ENCODE measurements at regions not wholly inside any gene's neighbourhood (a gene's known extent, or its start where the extent isn't known, plus 50 kb on each side); places are given as distances from the start of the nearest gene placed in this dataset.
"Not testable (repeated sequence)": the region's sequence is repeated elsewhere in the genome, so short reads cannot be mapped to it uniquely, and the experiment has no call there.

DNA sequence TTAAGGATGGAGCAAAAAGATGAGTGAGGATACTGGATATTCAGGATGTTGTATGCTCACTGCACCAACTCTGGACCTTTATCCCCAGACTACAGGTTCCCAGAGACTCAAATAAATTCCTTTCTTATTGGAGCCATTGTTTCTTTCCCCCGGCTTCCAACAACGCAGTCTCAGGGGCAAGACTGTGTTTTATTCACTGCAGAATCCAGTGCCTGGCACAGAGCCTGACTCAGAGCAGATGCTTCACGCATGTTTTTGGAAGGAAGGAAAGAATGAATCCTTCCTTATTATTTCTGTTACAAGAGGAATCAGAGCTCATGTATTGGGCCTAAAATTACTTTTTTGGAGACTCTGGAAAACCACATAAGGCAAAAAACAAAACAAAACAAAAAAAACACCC, 96.0 kb upstream of the VGLL4 start:
- no peak for DNase-seq (ENCODE audit: low spot score)

DNA sequence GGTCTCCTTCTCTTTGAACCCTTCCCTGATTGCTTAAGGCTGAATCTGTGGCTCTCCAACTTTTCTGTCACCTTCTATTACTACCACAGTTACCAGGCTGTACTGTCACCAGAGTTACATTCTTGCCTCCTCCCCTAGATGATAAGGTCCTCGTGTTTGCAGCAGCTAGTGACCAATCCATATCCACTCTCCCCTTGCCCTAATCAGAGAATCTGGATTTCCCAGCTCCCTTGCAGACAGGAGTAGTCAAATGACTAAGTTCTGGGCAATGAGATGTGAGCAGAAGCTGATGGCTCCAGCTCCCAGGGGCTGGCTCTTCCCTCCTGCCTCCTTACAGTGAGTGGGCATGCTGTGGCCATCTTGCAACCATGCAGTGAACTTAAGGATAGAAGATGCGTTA, 95.4 kb upstream of the VGLL4 start:
- no peak for DNase-seq (ENCODE audit: low spot score)

DNA sequence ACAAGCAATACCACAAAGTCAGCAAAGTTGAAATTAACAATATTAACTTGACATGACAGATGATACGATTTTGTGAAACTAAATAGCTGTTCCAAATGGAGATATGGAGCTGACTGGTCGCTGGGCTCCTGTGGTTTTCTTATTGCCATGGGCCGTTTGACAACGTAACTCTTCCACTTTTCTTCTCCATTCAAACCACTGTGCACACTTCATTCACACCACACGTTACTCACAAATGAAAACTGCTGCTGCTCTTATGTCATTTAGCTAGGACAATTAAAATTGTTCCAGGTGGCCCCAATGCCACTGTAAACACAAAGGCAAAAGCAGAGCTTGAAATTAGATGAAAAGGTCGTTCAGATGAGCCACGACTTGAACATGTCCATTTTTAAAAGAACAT, 94.0 kb upstream of the VGLL4 start:
- no peak for DNase-seq (ENCODE audit: low spot score)

DNA sequence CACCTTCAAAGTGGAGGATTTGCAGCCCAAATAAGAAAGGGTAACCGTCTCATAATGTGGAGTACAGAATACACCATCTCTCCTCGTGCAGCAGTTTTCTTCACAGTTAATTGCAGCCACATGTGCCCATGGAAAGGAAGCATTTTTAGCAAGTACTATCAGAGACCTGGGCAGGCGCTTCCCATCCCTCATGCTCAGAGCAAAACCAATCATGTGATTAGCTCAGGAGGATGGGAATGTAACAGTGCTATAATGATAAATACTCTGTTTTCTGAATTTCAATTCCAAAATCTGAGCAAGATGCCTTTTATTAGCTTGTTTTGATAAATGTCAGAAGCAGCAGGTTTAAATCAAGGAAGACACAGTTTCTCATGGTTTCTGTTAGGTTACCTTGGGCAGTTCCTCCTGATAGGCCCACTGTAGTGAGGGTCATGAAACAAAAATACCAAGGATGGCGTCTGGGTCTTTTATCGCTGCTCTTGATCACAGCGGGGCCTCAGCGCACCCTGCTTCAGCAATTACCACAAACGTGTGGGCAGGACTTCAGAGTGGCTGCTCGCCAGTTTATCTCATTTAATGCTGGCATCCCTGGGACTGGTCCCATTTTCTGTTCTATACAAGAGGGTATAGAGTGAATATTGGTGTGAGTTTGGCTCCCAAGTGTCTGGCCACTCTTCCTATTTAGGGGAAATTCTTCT, 92.6 kb upstream of the VGLL4 start:
- no peak for DNase-seq (ENCODE audit: low spot score)

DNA sequence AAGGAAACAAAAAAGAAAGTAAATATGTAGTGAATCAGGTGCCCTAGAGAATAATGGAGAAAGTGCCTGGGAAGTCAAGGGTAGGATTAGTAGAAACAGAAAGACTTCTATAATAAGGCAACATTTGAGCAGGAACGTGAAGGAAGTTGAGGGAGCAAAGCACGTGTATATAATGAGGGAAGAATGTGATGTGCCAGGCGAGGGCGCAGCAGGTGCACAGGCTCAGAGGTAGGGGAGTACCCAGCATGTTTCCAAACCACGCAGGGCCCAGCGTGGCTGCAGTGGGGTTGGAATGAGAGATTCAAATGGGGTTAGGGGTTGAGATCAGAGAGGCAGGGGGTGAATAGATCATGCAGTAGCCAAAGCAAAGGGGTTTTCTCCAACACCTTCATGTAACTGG, 91.9 kb upstream of the VGLL4 start:
- no peak for DNase-seq (ENCODE audit: low spot score)

DNA sequence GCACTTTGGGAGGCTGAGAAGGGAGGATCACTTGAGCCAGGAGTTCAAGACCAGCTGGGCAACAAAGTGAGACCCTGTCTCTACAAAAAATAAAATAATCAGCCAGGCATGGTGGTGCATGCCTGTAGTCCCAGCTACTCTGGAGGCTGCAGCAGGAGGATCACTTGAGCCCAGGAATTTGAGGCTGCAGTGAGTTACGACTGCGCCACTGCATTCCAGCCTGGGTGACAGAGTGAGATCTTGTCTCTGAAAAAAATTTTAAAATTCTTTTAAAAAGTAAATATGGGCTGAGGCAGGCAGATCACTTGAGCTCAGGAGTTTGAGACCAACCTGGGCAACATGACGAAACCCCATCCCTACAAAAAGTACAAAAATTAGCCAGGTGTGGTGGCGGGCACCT, 91.4 kb upstream of the VGLL4 start:
- DNase-seq (ENCODE audit: low spot score) = not testable (repeated sequence)

DNA sequence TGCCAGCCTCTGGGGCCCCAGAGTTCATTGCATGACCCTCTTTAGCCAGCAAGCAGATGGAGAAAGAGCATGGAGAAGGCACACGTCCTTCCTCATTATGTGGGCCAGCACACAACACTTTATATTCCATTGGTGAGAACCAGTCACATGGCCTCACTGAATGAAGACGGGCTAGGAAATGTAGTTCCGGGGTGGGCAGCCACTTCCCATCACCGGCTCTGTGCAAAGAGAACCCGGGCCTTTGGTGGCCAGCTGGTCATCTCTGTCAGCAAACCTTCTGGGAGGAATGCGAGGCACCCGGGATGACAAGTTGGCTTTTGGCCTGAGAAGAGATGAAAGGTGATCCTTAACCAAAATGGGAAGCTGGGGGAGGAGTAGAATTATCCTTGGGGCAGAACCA, 90.2 kb upstream of the VGLL4 start:
- DNase-seq (ENCODE audit: low spot score) = no peak

DNA sequence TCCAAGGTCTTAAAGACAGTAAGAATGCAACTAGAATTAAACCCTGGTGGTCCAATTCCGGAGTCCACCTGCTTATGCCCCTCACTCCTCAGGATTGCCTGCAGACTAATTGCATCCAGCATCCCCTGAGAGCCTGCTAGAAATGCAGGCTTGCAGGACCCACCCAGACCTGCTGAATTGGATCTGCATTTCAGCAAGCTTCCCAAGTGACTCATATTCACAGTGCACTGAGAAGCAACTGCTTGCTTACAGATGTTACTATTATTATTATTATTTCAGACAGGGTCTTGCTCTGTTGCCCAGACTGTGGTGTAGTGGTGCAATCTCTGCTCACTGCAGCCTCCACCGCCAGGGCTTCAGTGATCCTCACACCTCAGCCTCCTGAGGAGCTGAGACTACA, 83.5 kb upstream of the VGLL4 start:
- no peak for DNase-seq (ENCODE audit: low spot score)

DNA sequence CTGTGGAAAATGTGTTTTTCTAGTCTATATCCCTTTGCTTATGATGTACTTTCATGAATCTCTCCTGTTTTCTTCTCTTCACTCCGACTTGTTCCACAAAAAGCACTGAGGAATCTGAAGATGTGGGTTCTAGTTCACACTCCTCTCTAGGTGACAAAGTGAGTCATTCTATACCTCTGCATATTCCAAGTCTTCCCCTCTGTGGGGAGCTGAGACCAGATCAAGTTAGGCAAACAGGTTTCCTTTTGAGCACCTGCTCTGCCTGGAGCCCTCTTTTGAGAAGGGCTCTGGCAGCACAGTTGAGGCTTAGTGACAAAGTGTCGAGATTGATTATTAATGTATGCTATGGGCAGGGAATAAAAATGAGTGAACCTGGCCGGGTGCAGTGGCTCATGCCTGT, 82.4 kb upstream of the VGLL4 start:
- no peak for DNase-seq (ENCODE audit: low spot score)

DNA sequence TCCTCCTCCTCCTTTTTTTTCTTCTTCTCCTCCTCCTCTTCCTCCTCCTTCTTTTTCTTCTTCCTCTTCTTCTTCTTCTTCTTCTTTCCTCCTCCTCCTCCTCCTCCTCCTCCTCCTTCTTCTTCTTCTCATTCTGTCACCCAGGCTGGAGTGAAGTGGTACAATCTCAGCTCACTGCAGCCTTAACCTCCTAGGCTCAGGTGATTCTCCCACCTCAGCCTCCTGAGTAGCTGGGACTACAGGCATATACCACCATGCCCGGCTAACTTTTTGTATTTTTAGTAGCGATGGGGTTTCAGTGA, 81.6 kb upstream of the VGLL4 start:
- not testable (repeated sequence) for DNase-seq (ENCODE audit: low spot score)

DNA sequence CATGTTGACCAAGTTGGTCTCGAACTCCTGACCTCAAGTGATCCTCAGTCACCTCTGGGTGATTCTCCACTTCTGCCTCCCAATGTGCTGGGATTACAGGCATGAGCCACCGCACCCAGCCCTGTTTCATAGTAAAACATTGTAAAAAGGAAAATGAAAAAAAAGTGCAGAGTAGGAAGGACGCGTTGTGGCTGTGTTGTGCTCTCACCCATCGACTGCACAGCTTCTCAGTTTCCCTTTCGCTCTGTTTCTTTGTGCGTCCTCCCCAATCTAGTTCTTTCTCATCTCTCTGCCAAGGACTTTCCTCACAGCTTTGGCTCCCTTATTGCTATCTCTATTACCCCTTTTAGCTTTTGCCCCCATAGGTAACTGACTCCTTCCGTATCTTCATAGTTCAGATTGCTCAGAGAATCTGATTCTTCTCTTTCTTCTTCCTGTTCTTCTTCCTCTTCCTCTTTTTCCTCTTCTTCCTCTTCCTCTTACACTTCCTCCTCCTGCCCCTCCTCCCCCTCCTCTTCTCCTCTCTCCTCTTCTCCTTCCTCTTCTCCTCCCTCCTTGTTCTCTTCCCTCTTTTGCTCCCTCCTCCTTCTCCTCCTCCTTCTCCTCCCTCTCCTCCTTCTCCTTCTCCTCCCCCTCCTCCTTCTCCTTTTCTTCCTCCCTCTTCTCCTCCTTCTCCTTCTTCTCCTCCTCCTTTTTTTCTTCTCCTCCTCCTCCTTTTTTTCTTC, 81.1 kb upstream of the VGLL4 start:
- no peak for DNase-seq (ENCODE audit: low spot score)

DNA sequence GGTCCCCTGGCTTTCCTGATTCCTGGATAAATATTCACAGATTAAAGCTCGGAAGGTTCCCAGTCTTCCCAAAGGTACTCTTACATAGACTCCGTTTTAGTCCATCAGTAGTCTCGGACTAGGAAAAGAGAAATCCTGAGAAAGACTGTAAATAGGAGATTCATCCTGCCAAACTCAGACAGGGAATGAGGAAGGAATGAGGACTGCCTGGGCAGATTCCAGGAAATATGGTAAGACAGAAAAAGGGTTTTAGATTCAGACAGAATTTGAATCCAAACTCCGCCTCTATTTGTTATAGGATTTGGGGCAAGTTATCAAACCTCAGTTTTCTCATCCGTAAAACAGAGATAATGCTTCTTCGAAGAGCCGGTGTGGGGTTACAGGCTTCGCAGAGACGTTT, 77.8 kb upstream of the VGLL4 start:
- DNase-seq (ENCODE audit: low spot score) = no peak

DNA sequence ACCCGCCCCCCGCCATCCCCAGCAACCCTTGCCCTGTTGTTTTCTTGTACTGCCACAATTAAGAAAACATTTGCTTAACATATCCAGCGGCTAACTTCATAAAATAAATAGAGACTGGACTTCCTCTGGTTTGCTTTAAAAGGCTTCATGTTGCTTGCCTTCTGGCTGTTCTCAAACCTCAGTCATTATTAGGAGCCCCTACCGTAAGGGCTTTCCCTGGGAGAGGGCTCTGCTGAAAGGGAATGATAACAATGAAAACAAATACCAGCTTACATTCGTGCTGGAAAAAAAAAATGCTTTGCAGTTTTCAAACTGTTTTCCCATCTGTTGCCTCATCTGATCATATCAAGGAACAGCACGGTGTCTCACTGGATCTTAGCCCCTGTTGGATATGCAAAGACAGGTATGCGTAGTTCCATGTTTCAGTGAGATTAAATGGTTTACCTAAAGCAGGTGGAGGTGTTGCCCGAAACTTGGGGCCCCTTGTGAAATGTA, 77.2 kb upstream of the VGLL4 start:
- DNase-seq (ENCODE audit: low spot score) = no peak

DNA sequence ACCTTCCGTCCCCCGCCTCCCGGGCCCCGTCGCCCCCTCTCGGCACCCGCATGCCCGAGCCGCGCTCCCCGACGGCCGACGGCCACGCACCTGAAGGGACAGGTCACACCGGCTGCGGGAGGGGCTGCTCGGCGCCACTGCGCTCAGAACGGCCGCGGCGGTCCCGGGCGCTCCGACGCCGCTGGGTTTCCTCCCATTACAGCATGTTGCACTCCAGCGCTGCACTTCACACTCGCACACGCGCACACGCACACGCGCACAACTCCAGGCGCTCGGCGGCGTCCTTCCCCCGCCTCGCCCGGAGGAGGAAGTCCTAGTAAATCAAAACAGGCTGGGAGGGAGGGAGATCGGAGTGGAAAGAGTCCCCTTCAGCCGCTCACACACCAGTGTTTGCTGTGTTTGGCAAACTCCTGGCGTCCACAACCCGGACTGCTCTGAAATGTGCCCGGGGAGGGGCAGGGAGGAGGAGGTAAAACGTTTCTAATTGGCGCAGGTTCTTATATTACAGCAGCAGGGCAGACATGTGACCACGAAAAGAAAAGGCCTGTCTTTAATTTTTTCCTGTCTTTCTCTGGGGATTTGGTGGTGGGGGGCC, 76.7 kb upstream of the VGLL4 start:
- DNase-seq (ENCODE audit: low spot score) = peak; percentile 76

DNA sequence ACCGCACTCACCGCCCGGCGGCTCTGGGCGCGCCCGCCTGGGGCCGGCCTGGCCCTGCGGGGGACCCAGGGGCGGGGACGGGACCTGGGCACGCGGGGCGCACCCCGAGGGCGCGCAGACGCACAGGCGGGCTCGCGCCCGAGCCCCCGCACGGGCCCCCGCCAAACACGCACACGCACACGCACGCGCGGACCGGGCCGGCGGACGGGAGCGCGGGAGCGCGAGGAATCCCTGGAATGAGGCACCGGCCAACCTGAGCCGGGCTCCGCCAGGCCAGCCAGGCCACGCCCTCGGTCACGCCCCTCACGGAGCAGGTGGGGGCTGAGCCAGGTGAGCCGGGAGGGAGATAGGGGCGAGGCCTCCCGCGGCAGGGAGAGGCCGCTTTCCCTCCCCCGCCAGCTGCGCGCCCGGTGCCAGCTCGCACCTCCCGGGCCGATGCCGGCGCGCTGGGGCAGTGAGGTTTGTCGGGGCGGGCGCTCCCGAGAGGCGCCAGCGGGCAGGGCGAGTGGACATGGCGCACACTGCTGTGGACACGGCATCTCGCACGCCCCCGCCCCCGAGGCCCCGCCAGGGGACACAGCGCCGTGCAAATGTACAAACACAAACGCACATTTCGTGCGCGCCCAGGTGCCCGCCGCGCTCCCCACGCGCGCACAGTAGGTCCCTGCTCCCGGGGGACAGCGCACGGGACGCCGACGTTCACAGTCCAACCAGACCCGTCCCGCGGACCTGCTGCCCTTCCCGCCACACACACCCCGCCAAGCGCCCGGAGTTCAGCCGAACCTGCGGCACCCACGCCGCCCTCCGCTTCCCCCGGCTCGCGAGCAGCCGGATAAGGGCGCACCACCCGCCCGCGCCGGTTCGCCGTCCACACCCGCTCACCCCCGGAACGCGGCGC, 75.9 kb upstream of the VGLL4 start:
- peak; percentile 91 for DNase-seq (ENCODE audit: low spot score)

DNA sequence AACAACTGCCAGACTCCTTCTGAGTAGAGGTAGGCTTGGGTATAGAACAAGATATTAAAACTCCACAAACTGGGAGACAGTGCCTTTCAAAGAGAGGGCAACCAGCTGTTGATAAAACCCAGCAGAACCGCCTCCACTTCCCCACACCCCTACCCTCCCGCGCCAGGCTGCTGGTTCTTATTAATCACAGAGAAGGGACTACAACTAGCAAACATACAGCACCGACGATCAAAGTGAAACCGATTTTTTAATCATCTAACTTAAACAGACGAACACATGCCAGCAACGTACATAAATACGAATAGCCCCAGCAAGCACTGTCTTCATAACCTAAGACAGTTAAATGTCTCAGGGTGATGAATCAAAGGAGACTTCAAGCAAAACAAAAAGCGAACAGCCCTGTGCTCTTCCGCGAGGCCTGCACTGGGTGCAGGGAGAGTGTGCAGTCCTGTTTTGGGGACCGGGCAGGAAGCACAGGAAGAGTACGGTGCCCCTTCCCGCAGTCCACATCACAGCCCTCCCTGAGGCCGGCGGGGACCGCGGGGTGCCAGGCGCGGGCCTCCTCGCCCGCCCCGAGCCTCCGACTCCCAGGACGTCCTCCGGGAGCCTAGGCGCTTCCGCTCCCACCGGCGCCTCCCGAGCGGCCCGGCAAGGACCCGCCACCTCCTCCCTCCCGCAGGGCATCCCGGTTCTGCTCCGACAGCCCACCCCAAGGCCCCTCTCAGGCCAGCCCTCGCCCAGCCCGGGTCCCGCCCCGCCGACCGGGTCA, 75.1 kb upstream of the VGLL4 start:
- DNase-seq (ENCODE audit: low spot score) = peak; percentile 45

DNA sequence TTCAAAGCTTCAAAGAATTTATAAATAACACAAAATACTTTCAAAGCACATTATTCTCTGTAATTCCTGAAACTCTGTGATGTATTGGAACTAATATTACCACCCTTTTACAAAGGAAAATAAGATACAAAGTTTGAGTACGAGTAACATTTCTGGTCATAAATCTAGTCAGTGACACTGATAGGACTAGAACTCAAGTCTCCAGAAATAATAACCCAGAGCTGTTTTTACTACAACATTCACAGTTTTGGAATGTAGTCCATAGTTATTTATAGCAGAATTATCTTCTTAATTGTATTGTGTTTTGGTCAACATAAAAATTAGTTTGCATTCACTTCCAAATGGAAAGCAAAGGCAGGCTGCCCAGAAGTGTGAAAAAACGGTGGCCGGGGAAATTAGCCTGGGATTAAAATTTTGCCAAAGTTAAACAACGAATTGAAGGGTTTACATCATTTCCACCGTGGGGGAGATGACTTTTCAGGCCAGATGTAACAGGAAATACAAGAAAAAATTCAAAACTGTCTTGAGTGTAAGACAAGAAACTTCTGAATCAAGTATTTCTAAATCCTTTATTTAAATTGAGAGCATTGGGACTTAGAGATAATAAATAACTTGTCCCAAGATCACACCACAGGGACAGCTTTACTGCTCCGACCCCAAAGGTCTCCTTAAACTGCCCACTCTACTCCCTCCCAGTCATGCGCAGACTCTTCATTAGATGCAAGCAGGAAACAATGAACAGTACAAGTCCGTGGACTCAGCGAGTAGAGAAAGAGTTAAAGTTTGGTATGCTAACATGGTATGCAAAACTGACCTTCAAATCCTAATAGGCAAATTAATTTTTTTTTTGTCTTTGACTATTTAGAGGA, 74.3 kb upstream of the VGLL4 start:
- DNase-seq (ENCODE audit: low spot score) = no peak

DNA sequence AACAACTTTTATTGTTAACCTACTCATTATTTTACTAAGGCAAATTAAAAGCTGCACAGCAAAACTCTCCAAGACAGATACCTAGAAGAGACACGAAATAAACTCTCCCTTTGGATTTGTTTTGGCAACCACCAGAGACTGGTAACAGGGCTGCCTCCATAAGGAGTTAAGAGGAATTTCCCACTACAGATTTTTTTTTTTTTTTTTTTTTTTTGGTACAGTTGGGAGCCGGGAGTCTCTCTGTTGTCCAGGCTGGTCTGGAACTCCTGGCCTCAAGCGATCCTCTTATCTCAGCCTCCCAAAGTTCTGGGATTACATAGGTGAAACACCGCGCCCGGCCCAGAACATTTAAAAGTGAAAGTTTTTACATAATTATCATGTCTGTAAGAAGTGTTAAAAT, 73.6 kb upstream of the VGLL4 start:
- no peak for DNase-seq (ENCODE audit: low spot score)

DNA sequence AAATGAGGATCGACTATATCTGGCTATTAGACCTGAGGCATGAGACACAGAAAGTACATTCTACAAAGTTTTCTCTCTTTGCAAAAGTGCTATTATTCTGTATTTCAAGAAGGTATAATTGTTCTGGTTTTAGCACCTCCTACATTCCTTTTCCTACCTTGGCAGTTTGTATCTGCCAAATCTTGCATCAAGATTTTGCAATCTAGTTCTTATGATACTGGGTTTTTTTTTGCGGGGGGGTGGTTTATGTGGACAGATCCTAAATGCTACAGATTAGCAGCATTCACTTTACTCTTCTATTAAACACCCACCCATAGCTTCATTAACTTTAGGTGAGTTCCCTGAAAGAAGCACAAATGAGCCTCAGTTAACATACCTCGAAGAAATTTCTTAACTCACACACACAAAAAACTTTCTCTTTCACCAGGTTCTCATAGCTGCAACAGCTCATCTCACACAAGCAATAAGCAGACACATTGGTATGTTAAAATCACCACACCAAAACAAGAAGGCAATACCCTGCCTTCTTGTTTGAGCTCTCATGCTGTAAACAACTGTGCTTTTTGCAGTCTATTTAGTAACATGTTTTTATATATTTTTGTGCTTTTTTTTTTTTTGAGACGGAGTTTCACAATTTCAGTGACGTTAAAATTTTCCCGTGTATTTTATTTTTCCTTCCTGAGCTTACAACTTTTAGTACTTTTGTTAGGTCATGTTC, 73.0 kb upstream of the VGLL4 start:
- no peak for DNase-seq (ENCODE audit: low spot score)

DNA sequence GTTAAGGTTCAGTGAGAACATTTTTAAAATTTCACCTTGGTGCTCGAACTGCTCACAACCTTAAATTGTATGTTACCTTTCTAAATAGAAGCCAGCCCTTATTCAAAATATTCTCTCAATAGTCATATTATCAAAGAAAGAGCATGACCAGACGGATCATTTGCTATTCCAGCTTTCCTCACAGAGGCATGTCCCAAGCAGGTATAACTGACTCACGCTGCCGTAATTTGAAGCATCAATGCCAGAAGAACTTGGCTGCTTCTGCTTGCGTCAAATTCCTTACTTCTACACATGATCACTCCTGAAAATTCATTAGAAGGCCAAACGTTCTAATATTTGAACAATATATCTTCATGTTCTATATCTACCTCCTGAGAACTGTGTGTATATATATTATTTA, 69.5 kb upstream of the VGLL4 start:
- no peak for DNase-seq (ENCODE audit: low spot score)
